ENCODE measurements at regions not wholly inside any gene's neighbourhood (a gene's known extent, or its start where the extent isn't known, plus 50 kb on each side); places are given as distances from the start of the nearest gene placed in this dataset.

- Histone ChIP-seq H3K4me1 (ENCODE audit: control insufficient read depth, insufficient read depth, low read length) (peaks cover 7% of the 10 kb centered on the region), H3K4me3 (ENCODE audit: low read length) (no peak overlapping the region), H3K9me3 (ENCODE audit: control insufficient read depth, low read length) (no peaks in the 10 kb centered on the region), H3K27ac (ENCODE audit: low read depth, low read length) (no peak overlapping the region), H3K9ac (ENCODE audit: extremely low read depth, low read length, poor library complexity, severe bottlenecking) (no peak overlapping the region), H3K36me3 (ENCODE audit: control insufficient read depth, insufficient read depth, low read length) (no peaks in the 10 kb centered on the region), H3K27me3 (ENCODE audit: control insufficient read depth, insufficient read depth, low read length, poor library complexity, severe bottlenecking) (no peaks in the 10 kb centered on the region)
- peak; percentile 82 for DNase-seq
- WGBS, 2 experiments (ENCODE audit: insufficient coverage in 1 of 2, insufficient read length in 1 of 2) = 17 to 41% methylated on average over 1 to 3 of the region's 3 CpGs
- Mint-ChIP-seq H3K27me3 (ENCODE audit: insufficient read depth) (no peaks in the 10 kb centered on the region), H3K27ac (no peak overlapping the region), H3K4me3 (no peak overlapping the region), H3K4me1 (peaks cover 42% of the 10 kb centered on the region), H3K9me3 (no peaks in the 10 kb centered on the region), H3K36me3 (ENCODE audit: low read depth) (no peaks in the 10 kb centered on the region)
- TF ChIP-seq, protein P1, sequence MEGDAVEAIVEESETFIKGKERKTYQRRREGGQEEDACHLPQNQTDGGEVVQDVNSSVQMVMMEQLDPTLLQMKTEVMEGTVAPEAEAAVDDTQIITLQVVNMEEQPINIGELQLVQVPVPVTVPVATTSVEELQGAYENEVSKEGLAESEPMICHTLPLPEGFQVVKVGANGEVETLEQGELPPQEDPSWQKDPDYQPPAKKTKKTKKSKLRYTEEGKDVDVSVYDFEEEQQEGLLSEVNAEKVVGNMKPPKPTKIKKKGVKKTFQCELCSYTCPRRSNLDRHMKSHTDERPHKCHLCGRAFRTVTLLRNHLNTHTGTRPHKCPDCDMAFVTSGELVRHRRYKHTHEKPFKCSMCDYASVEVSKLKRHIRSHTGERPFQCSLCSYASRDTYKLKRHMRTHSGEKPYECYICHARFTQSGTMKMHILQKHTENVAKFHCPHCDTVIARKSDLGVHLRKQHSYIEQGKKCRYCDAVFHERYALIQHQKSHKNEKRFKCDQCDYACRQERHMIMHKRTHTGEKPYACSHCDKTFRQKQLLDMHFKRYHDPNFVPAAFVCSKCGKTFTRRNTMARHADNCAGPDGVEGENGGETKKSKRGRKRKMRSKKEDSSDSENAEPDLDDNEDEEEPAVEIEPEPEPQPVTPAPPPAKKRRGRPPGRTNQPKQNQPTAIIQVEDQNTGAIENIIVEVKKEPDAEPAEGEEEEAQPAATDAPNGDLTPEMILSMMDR (conservative IDR thresholded peaks at IDR 0.05) = peak; percentile 88
Measured at GRCh38 chr9:118595719-118596305, 773.4 kb downstream of the BRINP1 start.

- Histone ChIP-seq H3K4me3 (ENCODE audit: low read length) (no peak overlapping the region), H3K9ac (ENCODE audit: extremely low read depth, low read length, poor library complexity, severe bottlenecking) (no peak overlapping the region), H3K27me3 (ENCODE audit: control insufficient read depth, insufficient read depth, low read length, poor library complexity, severe bottlenecking) (no peaks in the 10 kb centered on the region), H3K36me3 (ENCODE audit: control insufficient read depth, insufficient read depth, low read length) (no peaks in the 10 kb centered on the region), H3K9me3 (ENCODE audit: control insufficient read depth, low read length) (no peaks in the 10 kb centered on the region), H3K27ac (ENCODE audit: low read depth, low read length) (no peak overlapping the region), H3K4me1 (ENCODE audit: control insufficient read depth, insufficient read depth, low read length) (peaks cover 7% of the 10 kb centered on the region)
- Mint-ChIP-seq H3K9me3 (no peaks in the 10 kb centered on the region), H3K4me3 (no peak overlapping the region), H3K27me3 (ENCODE audit: insufficient read depth) (no peaks in the 10 kb centered on the region), H3K27ac (no peak overlapping the region), H3K36me3 (ENCODE audit: low read depth) (no peaks in the 10 kb centered on the region), H3K4me1 (peaks cover 42% of the 10 kb centered on the region)
- TF ChIP-seq, protein P1 (conservative IDR thresholded peaks at IDR 0.05) = no peak
- DNase-seq = no peak
- WGBS, 2 experiments (ENCODE audit: insufficient coverage in 1 of 2, insufficient read length in 1 of 2) = 83 to 87% methylated on average over 3 to 5 of the region's 5 CpGs
Measured at GRCh38 chr9:118596374-118597015, 772.7 kb downstream of the BRINP1 start.

- Histone ChIP-seq H3K4me3 (ENCODE audit: low read length) (no peak overlapping the region), H3K9ac (ENCODE audit: extremely low read depth, low read length, poor library complexity, severe bottlenecking) (no peak overlapping the region), H3K27me3 (ENCODE audit: control insufficient read depth, insufficient read depth, low read length, poor library complexity, severe bottlenecking) (no peaks in the 10 kb centered on the region), H3K4me1 (ENCODE audit: control insufficient read depth, insufficient read depth, low read length) (no peaks in the 10 kb centered on the region), H3K36me3 (ENCODE audit: control insufficient read depth, insufficient read depth, low read length) (no peaks in the 10 kb centered on the region), H3K9me3 (ENCODE audit: control insufficient read depth, low read length) (peaks cover 10% of the 10 kb centered on the region), H3K27ac (ENCODE audit: low read depth, low read length) (no peak overlapping the region)
- peaks cover 5% of the 10 kb centered on the region for H3K9me3 Mint-ChIP-seq
- no CpG with 5 or more reads among the region's 2 CpGs for WGBS, 2 experiments (ENCODE audit: insufficient coverage in 1 of 2, insufficient read length in 1 of 2)
- H3K27ac Mint-ChIP-seq = no peak overlapping the region
- no peaks in the 10 kb centered on the region for H3K36me3 Mint-ChIP-seq (ENCODE audit: low read depth)
- H3K4me3 Mint-ChIP-seq = no peak overlapping the region
- TF ChIP-seq, protein P1 (conservative IDR thresholded peaks at IDR 0.05) = no peak
- H3K27me3 Mint-ChIP-seq (ENCODE audit: insufficient read depth) = no peaks in the 10 kb centered on the region
- H3K4me1 Mint-ChIP-seq = peaks cover 21% of the 10 kb centered on the region
- DNase-seq = no peak
Measured at GRCh38 chr9:118606668-118607067, 762.6 kb downstream of the BRINP1 start.

Data from endodermal cell (in vitro differentiated cells).